ENCODE measurements at regions not wholly inside any gene's neighbourhood (a gene's known extent, or its start where the extent isn't known, plus 50 kb on each side); places are given as distances from the start of the nearest gene placed in this dataset.

DNA sequence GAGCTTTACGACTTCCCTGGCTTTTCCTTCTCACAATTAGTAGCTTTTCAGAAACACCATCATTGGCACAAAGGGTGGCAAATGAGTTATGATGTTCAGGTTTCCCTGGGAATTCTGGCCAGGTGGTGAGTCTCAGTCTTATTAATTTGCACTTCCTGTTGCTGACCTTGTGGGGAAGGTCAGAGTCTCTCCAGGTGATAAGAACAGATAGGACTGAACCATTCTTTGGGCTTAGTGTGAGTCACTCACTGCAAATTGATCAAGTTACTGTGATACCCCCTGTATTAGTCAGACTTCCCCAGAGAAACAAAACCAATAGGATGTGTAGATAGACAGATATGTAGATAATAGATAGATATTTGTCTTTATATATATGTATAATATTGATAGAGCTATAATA, 53.8 kb upstream of the RANBP3L start:
- no peak for DNase-seq (ENCODE audit: low read depth in 2 of 3, low spot score in 2 of 3)

DNA sequence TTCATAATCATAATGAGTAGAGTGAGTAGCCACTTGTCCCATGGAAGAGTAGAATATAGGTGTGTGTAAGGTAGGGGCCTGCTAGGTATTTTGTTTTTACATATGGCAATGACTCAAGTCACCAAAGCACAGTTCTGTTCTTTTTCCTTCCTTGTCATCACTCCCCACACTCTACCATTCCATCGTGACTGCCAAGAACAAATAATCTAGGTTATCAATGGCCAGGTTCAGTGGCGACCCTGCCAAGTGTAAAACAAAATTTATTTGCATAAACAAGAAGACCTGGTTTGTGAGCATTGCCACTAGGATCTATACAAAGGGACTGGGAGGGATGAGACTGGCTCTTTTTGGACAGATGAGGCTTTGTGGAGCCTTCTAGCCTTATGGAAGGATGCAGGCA, 55.2 kb upstream of the RANBP3L start:
- no peak for DNase-seq (ENCODE audit: low read depth in 2 of 3, low spot score in 2 of 3)

GRCh38 chr5:36357391-36357975, 55.8 kb upstream of the RANBP3L start:
- DNase-seq (ENCODE audit: low read depth in 2 of 3, low spot score in 2 of 3): no peak

- no peak for DNase-seq (ENCODE audit: low read depth in 2 of 3, low spot score in 2 of 3)
Measured at GRCh38 chr5:36359267-36359666, 57.6 kb upstream of the RANBP3L start.

DNA sequence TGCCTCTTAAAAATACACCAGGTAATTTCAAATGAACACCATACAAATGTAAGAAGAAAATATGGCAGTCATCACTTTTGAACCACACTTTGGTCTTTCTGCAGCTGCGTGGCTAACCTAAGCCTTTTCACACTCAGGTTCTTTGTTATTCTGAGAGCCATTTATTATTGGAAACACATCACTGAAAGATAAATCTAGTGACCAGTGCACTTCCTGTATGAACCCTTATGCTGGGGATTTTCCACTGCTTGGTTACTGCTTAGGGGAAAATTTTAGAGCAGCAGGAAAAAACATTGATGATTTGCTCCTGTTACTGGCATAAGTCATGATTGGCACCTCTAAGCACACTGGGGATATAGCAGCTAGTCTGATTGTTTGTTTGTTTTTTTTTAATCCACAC, 58.6 kb upstream of the RANBP3L start:
- no peak for DNase-seq (ENCODE audit: low read depth in 2 of 3, low spot score in 2 of 3)

DNA sequence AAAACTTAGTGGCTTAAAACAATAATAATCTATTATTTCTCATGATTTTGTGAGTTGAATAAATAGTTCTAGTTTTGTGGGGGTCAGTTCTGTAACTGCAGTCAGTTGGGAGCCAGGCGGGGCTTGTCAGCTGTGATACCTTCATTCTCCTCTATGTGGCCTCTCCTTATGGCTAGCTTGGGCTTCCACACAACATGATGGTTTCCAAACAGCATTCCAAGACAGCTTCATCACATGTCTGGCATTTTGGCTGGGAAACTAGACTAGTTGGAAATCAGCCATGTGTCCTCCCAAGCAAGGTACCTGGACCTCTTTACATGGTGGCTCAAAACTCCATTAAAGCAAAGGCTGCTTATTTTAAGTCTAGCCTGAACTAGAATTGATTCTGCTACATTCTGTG, 61.4 kb upstream of the RANBP3L start:
- DNase-seq (ENCODE audit: low read depth in 2 of 3, low spot score in 2 of 3): no peak

DNA sequence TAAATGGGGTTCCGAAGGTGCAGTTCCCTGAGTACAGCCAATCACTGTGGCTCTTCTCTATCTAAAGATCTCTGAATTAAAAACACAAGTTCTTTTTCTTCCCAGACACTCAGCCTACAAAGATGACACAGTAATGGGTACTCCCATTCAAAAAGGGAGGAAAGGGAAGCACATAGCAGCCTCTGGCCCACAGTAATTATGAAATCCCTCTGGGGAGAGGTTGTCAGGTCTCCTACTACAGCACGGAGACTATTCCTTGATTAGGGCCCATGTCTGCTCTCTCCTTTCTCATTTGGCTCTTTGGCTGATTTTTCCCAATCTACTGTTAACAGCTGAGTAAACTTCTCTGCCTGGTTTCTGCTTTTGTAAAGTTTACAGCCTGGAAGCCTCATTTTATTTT, 62.0 kb upstream of the RANBP3L start:
- DNase-seq (ENCODE audit: low read depth in 2 of 3, low spot score in 2 of 3): no peak

- DNase-seq (ENCODE audit: low read depth in 2 of 3, low spot score in 2 of 3): no peak
Measured at GRCh38 chr5:36364473-36364872, 62.8 kb upstream of the RANBP3L start.

GRCh38 chr5:36365896-36366295, 64.2 kb upstream of the RANBP3L start:
- DNase-seq (ENCODE audit: low read depth in 2 of 3, low spot score in 2 of 3): no peak

DNA sequence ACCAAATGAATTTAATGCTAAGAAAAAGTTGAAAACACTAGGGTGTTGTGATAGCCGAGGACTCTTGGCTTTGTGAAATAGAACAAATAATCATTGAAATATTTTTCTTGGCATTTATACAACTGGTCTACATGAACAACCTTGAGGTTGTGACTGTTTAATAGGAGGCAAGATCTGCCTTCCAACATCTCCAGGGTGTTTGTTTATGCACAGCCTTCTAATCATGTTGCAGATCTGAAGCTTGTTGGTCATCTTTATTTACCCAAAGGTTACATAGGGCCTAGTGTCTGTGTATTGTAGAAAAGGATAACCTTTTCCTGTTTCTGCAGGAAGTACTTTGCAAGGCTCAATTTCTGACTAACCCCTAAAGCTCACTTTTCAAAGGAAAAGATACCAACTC, 65.2 kb upstream of the RANBP3L start:
- no peak for DNase-seq (ENCODE audit: low read depth in 2 of 3, low spot score in 2 of 3)

GRCh38 chr5:36367524-36367923, 65.8 kb upstream of the RANBP3L start:
- no peak for DNase-seq (ENCODE audit: low read depth in 2 of 3, low spot score in 2 of 3)

GRCh38 chr5:36369219-36369690, 67.6 kb upstream of the RANBP3L start:
- DNase-seq (ENCODE audit: low read depth in 2 of 3, low spot score in 2 of 3): no peak

GRCh38 chr5:36370073-36370472, 68.4 kb upstream of the RANBP3L start:
- DNase-seq (ENCODE audit: low read depth in 2 of 3, low spot score in 2 of 3): no peak

DNA sequence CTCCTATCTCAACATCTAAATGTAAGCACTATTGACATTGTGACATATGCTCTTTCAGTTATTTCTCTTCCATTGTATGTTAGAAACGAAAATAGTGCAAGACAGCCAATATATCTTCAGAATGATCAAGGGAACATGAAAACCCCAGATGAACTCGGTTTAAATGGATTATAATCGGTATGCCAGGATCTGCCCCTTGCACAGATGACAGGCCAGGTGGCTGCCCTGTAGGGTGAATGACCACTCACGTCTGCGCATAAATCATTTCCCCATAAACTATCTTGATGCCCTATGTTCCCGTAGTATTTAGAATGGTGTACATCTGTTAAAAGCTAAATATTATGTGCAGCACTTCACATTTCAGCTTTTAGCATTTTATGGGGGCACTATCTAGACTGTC, 69.7 kb upstream of the RANBP3L start:
- DNase-seq (ENCODE audit: low read depth in 2 of 3, low spot score in 2 of 3): no peak

DNA sequence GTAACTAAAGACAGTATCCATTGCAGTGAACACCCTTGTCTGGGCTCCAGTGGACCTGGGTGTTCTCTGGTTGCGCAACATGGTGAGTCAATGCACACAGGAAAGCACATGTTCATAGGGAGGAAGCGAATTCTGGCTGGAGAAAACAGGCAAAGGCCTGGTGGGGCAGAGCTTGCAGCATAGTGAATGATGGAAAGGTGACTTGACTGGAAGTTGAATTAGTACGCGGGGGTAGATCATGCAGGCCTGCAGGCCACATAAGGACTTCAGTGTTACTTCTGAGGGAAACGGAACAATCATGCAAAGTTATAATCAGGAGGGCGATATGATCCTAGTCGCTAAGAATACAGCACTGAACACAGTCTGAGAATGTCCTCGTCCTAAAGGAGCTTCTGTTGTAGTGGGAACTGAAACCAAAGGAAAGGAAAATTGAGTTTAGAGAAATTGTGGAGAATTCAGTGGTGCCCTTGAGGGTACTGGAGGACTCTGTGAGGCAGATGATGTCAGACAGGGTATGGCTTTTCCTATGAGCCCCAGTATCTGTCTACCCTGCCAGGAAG, 71.9 kb upstream of the RANBP3L start:
- no peak for DNase-seq (ENCODE audit: low read depth in 2 of 3, low spot score in 2 of 3)

- no peak for DNase-seq (ENCODE audit: low read depth in 2 of 3, low spot score in 2 of 3)
Measured at GRCh38 chr5:36374266-36374862, 72.7 kb upstream of the RANBP3L start.

- no peak for DNase-seq (ENCODE audit: low read depth in 2 of 3, low spot score in 2 of 3)
Measured at GRCh38 chr5:36377192-36377591, 75.5 kb upstream of the RANBP3L start.

DNA sequence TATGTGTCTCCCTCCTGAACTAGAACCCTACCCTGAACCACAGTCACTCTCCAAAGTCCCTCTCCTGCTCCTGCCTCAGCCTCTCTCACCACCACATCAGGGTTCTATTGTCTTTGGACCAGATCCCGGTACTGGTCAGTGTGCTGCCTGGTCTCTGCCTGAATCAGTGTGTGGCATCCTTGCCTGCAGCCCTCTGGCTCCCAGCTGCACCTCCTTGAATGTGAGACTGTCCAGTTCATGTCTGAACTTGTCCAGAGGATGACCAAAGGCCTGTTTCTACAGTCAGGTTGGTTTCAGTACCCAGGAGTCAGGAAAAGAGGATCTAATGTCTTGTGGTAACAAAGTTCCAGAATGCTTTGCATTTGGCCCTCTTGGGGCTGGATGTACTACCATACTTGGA, 76.8 kb upstream of the RANBP3L start:
- no peak for DNase-seq (ENCODE audit: low read depth in 2 of 3, low spot score in 2 of 3)

GRCh38 chr5:36382890-36383289, 81.2 kb upstream of the RANBP3L start:
- no peak for DNase-seq (ENCODE audit: low read depth in 2 of 3, low spot score in 2 of 3)

DNA sequence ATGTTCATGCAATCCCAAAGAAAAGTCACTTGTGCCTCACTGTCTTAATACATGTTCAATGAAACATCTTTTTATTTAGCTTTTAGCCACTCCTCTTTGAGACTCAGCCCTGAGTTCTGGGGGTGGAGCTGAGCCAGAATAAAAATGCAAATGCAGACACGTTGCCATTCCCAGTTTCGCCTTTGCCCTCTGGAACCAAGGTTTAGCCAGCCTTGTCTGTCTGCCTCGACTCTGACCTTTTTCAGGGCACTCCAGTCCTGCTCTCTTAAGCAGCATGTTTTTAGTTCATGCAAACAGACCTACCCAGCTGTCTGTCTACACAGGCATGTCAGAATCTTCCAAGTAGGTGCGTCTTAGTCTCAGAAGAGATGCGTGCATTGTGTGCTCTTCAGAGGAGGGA, 82.2 kb upstream of the RANBP3L start:
- DNase-seq (ENCODE audit: low read depth in 2 of 3, low spot score in 2 of 3): no peak

DNA sequence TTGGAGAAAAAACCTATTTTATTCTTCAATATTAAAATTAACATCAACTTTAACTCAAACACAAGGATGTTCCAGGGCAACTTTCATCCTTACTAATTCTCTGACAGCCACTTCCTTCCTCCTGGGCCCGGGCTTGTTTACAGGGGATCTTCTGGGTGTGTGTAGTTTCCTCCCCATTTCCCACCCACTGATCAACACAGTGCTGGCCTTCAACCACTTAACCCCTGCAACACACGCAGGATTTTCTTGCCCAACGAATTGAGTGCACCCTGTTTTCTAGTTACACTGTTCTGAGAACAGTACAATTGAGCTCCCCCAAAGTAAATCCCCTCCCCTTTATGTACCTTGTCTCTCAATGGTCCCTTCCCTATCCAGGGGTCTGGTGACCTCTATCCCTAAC, 83.1 kb upstream of the RANBP3L start:
- no peak for DNase-seq (ENCODE audit: low read depth in 2 of 3, low spot score in 2 of 3)

GRCh38 chr5:36385495-36385894, 83.8 kb upstream of the RANBP3L start:
- no peak for DNase-seq (ENCODE audit: low read depth in 2 of 3, low spot score in 2 of 3)

- DNase-seq (ENCODE audit: low read depth in 2 of 3, low spot score in 2 of 3): no peak
Measured at GRCh38 chr5:36388288-36388687, 86.6 kb upstream of the RANBP3L start.
